ENCODE measurements at regions not wholly inside any gene's neighbourhood (a gene's known extent, or its start where the extent isn't known, plus 50 kb on each side); places are given as distances from the start of the nearest gene placed in this dataset.

GRCh38 chr5:74028976-74029375 lies 403.0 kb downstream of the ARHGEF28 start:
- no peak for FAIRE-seq
- DNase-seq (ENCODE audit: insufficient read length, low spot score): no peak
- no peak for TF ChIP-seq POLR2A (IDR thresholded peaks at IDR 0.05; ENCODE audit: low read depth, low read length)

GRCh38 chr5:74028406-74028805 lies 402.4 kb downstream of the ARHGEF28 start:
- DNase-seq (ENCODE audit: insufficient read length, low spot score) (no peak), FAIRE-seq (peak; percentile 91)
- TF ChIP-seq POLR2A (IDR thresholded peaks at IDR 0.05; ENCODE audit: low read depth, low read length): no peak

GRCh38 chr5:74027732-74028338 lies 401.8 kb downstream of the ARHGEF28 start:
- no peak for DNase-seq (ENCODE audit: insufficient read length, low spot score)
- TF ChIP-seq POLR2A (IDR thresholded peaks at IDR 0.05; ENCODE audit: low read depth, low read length): no peak
- no peak for FAIRE-seq

GRCh38 chr5:74026310-74026709 lies 400.3 kb downstream of the ARHGEF28 start:
- TF ChIP-seq POLR2A (IDR thresholded peaks at IDR 0.05; ENCODE audit: low read depth, low read length): no peak
- no peak for DNase-seq (ENCODE audit: insufficient read length, low spot score)
- FAIRE-seq: no peak

- no peak for TF ChIP-seq POLR2A (IDR thresholded peaks at IDR 0.05; ENCODE audit: low read depth, low read length)
- FAIRE-seq: no peak
Measured at GRCh38 chr5:74021126-74021525, 395.1 kb downstream of the ARHGEF28 start.

GRCh38 chr5:74020503-74020902 lies 394.5 kb downstream of the ARHGEF28 start:
- no peak for TF ChIP-seq POLR2A (IDR thresholded peaks at IDR 0.05; ENCODE audit: low read depth, low read length)
- DNase-seq (ENCODE audit: insufficient read length, low spot score) (no peak), FAIRE-seq (no peak)

More at GRCh38 chr5:74021126-74021525, 395.1 kb downstream of the ARHGEF28 start:
- DNase-seq (ENCODE audit: insufficient read length, low spot score): no peak

GRCh38 chr5:74019923-74020322 lies 393.9 kb downstream of the ARHGEF28 start:
- TF ChIP-seq POLR2A (IDR thresholded peaks at IDR 0.05; ENCODE audit: low read depth, low read length): no peak
- FAIRE-seq (no peak), DNase-seq (ENCODE audit: insufficient read length, low spot score) (no peak)

- TF ChIP-seq POLR2A (IDR thresholded peaks at IDR 0.05; ENCODE audit: low read depth, low read length): no peak
- DNase-seq (ENCODE audit: insufficient read length, low spot score): peak; percentile 54
- FAIRE-seq: peak; percentile 75
Measured at GRCh38 chr5:74017786-74018211, 391.8 kb downstream of the ARHGEF28 start.

- DNase-seq (ENCODE audit: insufficient read length, low spot score) (peak; percentile 27), FAIRE-seq (no peak)
- TF ChIP-seq POLR2A (IDR thresholded peaks at IDR 0.05; ENCODE audit: low read depth, low read length): no peak
Measured at GRCh38 chr5:74017112-74017511, 391.1 kb downstream of the ARHGEF28 start.

GRCh38 chr5:74016373-74016772 lies 390.4 kb downstream of the ARHGEF28 start:
- peak; percentile 12 for DNase-seq (ENCODE audit: insufficient read length, low spot score)
- TF ChIP-seq POLR2A (IDR thresholded peaks at IDR 0.05; ENCODE audit: low read depth, low read length): no peak
- no peak for FAIRE-seq

GRCh38 chr5:74015716-74016115 lies 389.7 kb downstream of the ARHGEF28 start:
- FAIRE-seq: no peak
- TF ChIP-seq POLR2A (IDR thresholded peaks at IDR 0.05; ENCODE audit: low read depth, low read length): no peak

GRCh38 chr5:74013222-74013621 lies 387.2 kb downstream of the ARHGEF28 start:
- DNase-seq (ENCODE audit: insufficient read length, low spot score): no peak
- no peak for FAIRE-seq
- TF ChIP-seq POLR2A (IDR thresholded peaks at IDR 0.05; ENCODE audit: low read depth, low read length): no peak

More at GRCh38 chr5:74015716-74016115, 389.7 kb downstream of the ARHGEF28 start:
- DNase-seq (ENCODE audit: insufficient read length, low spot score): no peak

GRCh38 chr5:74009502-74009901 lies 383.5 kb downstream of the ARHGEF28 start:
- no peak for FAIRE-seq
- TF ChIP-seq POLR2A (IDR thresholded peaks at IDR 0.05; ENCODE audit: low read depth, low read length): no peak
- no peak for DNase-seq (ENCODE audit: insufficient read length, low spot score)

- FAIRE-seq: no peak
- TF ChIP-seq POLR2A (IDR thresholded peaks at IDR 0.05; ENCODE audit: low read depth, low read length): no peak
- no peak for DNase-seq (ENCODE audit: insufficient read length, low spot score)
Measured at GRCh38 chr5:74007193-74007592, 381.2 kb downstream of the ARHGEF28 start.

- FAIRE-seq (no peak), DNase-seq (ENCODE audit: insufficient read length, low spot score) (no peak)
- TF ChIP-seq POLR2A (IDR thresholded peaks at IDR 0.05; ENCODE audit: low read depth, low read length): no peak
Measured at GRCh38 chr5:73999297-73999696, 373.3 kb downstream of the ARHGEF28 start.
